IMR-90 (cell line): ENCODE measurements at regions not wholly inside any gene's neighbourhood (a gene's known extent, or its start where the extent isn't known, plus 50 kb on each side); places are given as distances from the start of the nearest gene placed in this dataset.

Experiments used
- ATAC-seq: fragments of 200-7000 bp; cut with Tn5 transposase; 2 replicates; pipeline ENCODE4 v1.9.1; 2020; ENCODE audit warnings: low read depth, mild to moderate bottlenecking, moderate library complexity
- BruUV-seq: library from RNA; stranded (reverse); fragments of 400-500 nt; replicated peaks from 2 replicates; lab custom pipeline; 2021; lab: Mats Ljungman, UMichigan
- CTCF ChIA-PET: fragments of 300-600 bp; formaldehyde crosslinking; extraction: SDS; loops from one replicate; lab custom pipeline; 2021; ENCODE audit warnings: antibody characterized with exemption; lab: Yijun Ruan, JAX
- POLR2A ChIA-PET: fragments of 300-600 bp; sonication (Branson Sonifier 250); formaldehyde crosslinking; loops from one replicate; lab custom pipeline; 2022; ENCODE audit warnings: antibody characterized with exemption; ENCODE audit not compliant: unreplicated experiment; lab: Charles Lee
- DNase-seq: peaks from one replicate; pipeline ENCODE4 v3.0.0; 2013
- H2AFZ ChIP-seq: replicated peaks from 2 replicates; pipeline ENCODE3; 2013; ENCODE audit warnings: low read length, mild to moderate bottlenecking; ENCODE audit not compliant: poor library complexity
- H2AK5ac ChIP-seq: 2 replicates; pipeline ENCODE4 v1.6.1; 2013; ENCODE audit warnings: low read depth, low read length, inconsistent platforms
- H2AK9ac ChIP-seq: replicated peaks from 2 replicates; pipeline ENCODE3; 2013; ENCODE audit warnings: mild to moderate bottlenecking, low read depth, low read length, moderate library complexity; ENCODE audit not compliant: poor library complexity
- H2BK120ac ChIP-seq: 2 replicates; pipeline ENCODE4 v1.6.1; 2013; ENCODE audit warnings: low read depth, low read length, inconsistent platforms
- H2BK15ac ChIP-seq: 3 replicates; pipeline ENCODE4 v1.6.1; 2013; ENCODE audit warnings: low read depth, low read length, inconsistent platforms
- H2BK20ac ChIP-seq: 2 replicates; pipeline ENCODE4 v1.6.1; 2013; ENCODE audit warnings: low read depth, mild to moderate bottlenecking, inconsistent platforms, low read length, moderate library complexity
- H2BK5ac ChIP-seq: 2 replicates; pipeline ENCODE4 v1.6.1; 2013; ENCODE audit warnings: mild to moderate bottlenecking, low read depth, low read length, inconsistent platforms; ENCODE audit not compliant: poor library complexity, severe bottlenecking
- H3K14ac ChIP-seq: replicated peaks from 2 replicates; pipeline ENCODE4 v1.6.1; 2013; ENCODE audit warnings: low read depth, low read length, inconsistent platforms
- H3K18ac ChIP-seq: 2 replicates; pipeline ENCODE4 v1.6.1; 2013; ENCODE audit warnings: low read depth, low read length, control low read depth
- H3K23ac ChIP-seq: 2 replicates; pipeline ENCODE4 v1.6.1; 2013; ENCODE audit warnings: low read depth, low read length, inconsistent platforms
- H3K27ac ChIP-seq: 2 replicates; pipeline ENCODE4 v1.5.1; 2013; ENCODE audit warnings: mild to moderate bottlenecking, control low read depth, low read length; ENCODE audit not compliant: insufficient read depth
- H3K27me3 ChIP-seq: 2 replicates; pipeline ENCODE4 v1.6.1; 2013; ENCODE audit warnings: low read length; ENCODE audit not compliant: control insufficient read depth, insufficient read depth
- H3K36me3 ChIP-seq: 2 replicates; pipeline ENCODE4 v1.6.1; 2013; ENCODE audit warnings: low read length, mixed read lengths; ENCODE audit not compliant: control insufficient read depth, insufficient read depth
- H3K4ac ChIP-seq: 2 replicates; pipeline ENCODE4 v1.6.1; 2013; ENCODE audit warnings: low read depth, low read length, inconsistent platforms
- H3K4me1 ChIP-seq: 2 replicates; pipeline ENCODE4 v1.6.1; 2013; ENCODE audit warnings: low read length, mixed read lengths; ENCODE audit not compliant: control insufficient read depth, insufficient read depth
- H3K4me2 ChIP-seq: 2 replicates; pipeline ENCODE4 v1.6.1; 2013; ENCODE audit warnings: low read depth, mild to moderate bottlenecking, control low read depth, low read length, moderate library complexity
- H3K4me3 ChIP-seq: 2 replicates; pipeline ENCODE4 v1.5.1; 2013; ENCODE audit warnings: low read depth, mild to moderate bottlenecking, control low read depth, low read length, moderate library complexity; ENCODE audit not compliant: insufficient read depth
- H3K56ac ChIP-seq: 2 replicates; pipeline ENCODE4 v1.6.1; 2013; ENCODE audit warnings: low read length, inconsistent platforms; ENCODE audit not compliant: insufficient read depth; ENCODE audit errors: extremely low read depth
- H3K79me1 ChIP-seq, 2 experiments: 2 replicates each; pipeline ENCODE4 v1.6.1; 2013; ENCODE audit warnings: low read length in 2 of 2, inconsistent platforms in 1 of 2, low read depth in 1 of 2
- H3K9ac ChIP-seq: 2 replicates; pipeline ENCODE4 v1.6.1; 2013; ENCODE audit warnings: low read depth, low read length, control low read depth
- H3K9me1 ChIP-seq: 2 replicates; pipeline ENCODE4 v1.6.1; 2013; ENCODE audit warnings: low read length, inconsistent platforms; ENCODE audit not compliant: insufficient read depth
- H3K9me3 ChIP-seq: 2 replicates; pipeline ENCODE4 v1.6.1; 2013; ENCODE audit warnings: low read length; ENCODE audit not compliant: control insufficient read depth, insufficient read depth
- H4K20me1 ChIP-seq: 2 replicates; pipeline ENCODE4 v1.6.1; 2013; ENCODE audit warnings: low read length, inconsistent platforms; ENCODE audit not compliant: insufficient read depth
- H4K5ac ChIP-seq: 2 replicates; pipeline ENCODE4 v1.6.1; 2013; ENCODE audit warnings: mild to moderate bottlenecking, low read depth, low read length, control low read depth
- H4K8ac ChIP-seq, 2 experiments: 2 replicates each; pipeline ENCODE4 v1.6.1; 2013; ENCODE audit warnings: low read depth in 2 of 2, low read length in 2 of 2, control low read depth in 1 of 2, inconsistent platforms in 1 of 2
- H4K91ac ChIP-seq: 2 replicates; pipeline ENCODE4 v1.6.1; 2013; ENCODE audit warnings: low read depth, low read length, inconsistent platforms; ENCODE audit not compliant: insufficient read depth
- CEBPB ChIP-seq: IDR thresholded peaks from 2 replicates; pipeline ENCODE4 v1.6.1; 2012; ENCODE audit warnings: low read depth, low read length, improper control_type of control experiment
- CTCF ChIP-seq: conservative IDR thresholded peaks from 2 replicates; pipeline ENCODE4 v1.5.1; 2012; ENCODE audit warnings: mild to moderate bottlenecking, low read depth, low read length, improper control_type of control experiment
- ELK1 ChIP-seq: fragments of 150-350 bp; IDR thresholded peaks from 2 replicates; pipeline ENCODE4 v1.6.1; 2016; ENCODE audit warnings: low read depth, mild to moderate bottlenecking, low read length, moderate library complexity, borderline replicate concordance
- MXI1 ChIP-seq: IDR thresholded peaks from 2 replicates; pipeline ENCODE4 v1.6.1; 2012; ENCODE audit warnings: low read depth, mild to moderate bottlenecking, low read length, moderate library complexity, borderline replicate concordance
- NFE2L2 ChIP-seq: fragments of 150-350 bp; IDR thresholded peaks from 2 replicates; pipeline ENCODE4 v1.6.1; 2016; ENCODE audit warnings: low read depth, mild to moderate bottlenecking, low read length
- RAD21 ChIP-seq: IDR thresholded peaks from 2 replicates; pipeline ENCODE4 v1.6.1; 2012; ENCODE audit warnings: low read length, improper control_type of control experiment
- RCOR1 ChIP-seq: IDR thresholded peaks from 2 replicates; pipeline ENCODE4 v1.6.1; 2012; ENCODE audit warnings: mild to moderate bottlenecking, low read length, improper control_type of control experiment; ENCODE audit not compliant: insufficient replicate concordance
- SMC3 ChIP-seq: fragments of 150-350 bp; IDR thresholded peaks from 2 replicates; pipeline ENCODE4 v1.6.1; 2016; ENCODE audit warnings: low read depth, mild to moderate bottlenecking, antibody characterized with exemption, low read length, moderate library complexity
- WGBS, 2 experiments: methylation state at CpG; one replicate each; pipeline versions ENCODE4 v1.1.5 to v1.1.7; 2013; ENCODE audit warnings: missing lambda C conversion rate in 2 of 2; ENCODE audit not compliant: insufficient read length in 1 of 2; ENCODE audit errors: extremely low coverage in 2 of 2; 5-methylcytosine and 5-hydroxymethylcytosine counted together
- dilution Hi-C: fragments of 300-500 bp; cut with HindIII; formaldehyde crosslinking; loops from one replicate; pipeline ENCODE4 v1.14.3; 2018; ENCODE audit warnings: low sequenced_read_pairs; ENCODE audit not compliant: unreplicated experiment
- in situ Hi-C: fragments of 300-500 bp; cut with MboI; formaldehyde crosslinking; loops from 3 replicates; pipeline ENCODE4 v1.14.3; 2019; ENCODE audit warnings: low sequenced_read_pairs, inconsistent platforms, mixed read lengths
- intact Hi-C: fragments of 100-400 bp; cut with micrococcal nuclease; formaldehyde crosslinking; loops from 2 replicates; pipeline ENCODE4 v1.10.0; 2022
- TF ChIP-seq, protein P1 (sequence below): fragments of 150-350 bp; IDR thresholded peaks from 2 replicates; pipeline ENCODE4 v1.6.1; 2017; ENCODE audit warnings: mild to moderate bottlenecking, antibody characterized with exemption, low read length, low read depth

DNA sequence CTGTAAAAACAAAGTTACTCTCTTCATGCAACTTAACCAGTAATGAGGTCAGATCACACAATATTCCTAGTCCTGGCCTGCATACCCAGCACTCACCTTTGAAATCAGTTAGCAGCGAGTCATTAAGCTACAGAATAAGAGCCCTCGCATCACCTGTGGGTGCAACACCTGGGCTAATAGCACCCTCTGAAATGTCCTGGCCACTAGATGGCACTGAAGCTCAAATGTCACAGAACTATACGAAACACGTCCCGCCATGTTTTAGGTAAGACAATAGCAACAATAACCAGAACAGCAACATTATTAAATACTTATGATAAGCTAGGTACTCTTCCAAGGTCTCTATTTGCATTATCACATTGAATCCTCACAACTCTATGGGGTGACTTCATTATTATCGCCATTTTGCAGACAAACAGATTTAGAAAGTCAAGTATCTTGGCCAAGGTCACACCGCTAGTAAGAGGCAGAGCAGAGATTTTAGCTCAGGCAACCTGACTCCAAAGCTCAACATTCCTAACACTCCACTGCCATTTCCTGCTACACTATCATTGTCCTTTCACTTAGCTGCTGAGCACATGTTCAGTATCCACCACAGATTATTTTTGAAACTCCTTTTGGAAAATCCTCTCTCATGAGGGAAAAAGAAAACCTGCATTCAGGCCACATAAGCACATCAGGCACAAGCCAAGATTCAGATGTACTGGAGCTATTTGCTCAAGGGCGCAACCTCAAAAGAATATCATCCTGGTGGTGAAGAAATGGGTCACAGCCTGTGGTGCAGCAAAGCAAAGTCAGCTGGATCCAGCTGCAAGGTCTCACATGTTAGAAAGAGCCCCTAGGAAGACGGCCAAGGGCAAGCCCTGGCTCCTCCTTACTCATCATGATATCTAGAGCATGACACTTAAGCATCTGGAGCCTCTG lies 59.5 kb upstream of the KDR start:
- Histone ChIP-seq H3K36me3 (no peaks in the 10 kb centered on the region), H3K27ac (peak overlapping the region; percentile 72), H2AK5ac (peak overlapping the region; percentile 63), H3K79me1 (no peaks in the 10 kb centered on the region), H3K9me1 (peaks cover 8% of the 10 kb centered on the region), H3K9me3 (no peaks in the 10 kb centered on the region), H3K4ac (peak overlapping the region; percentile 74), H3K4me1 (peaks cover 6% of the 10 kb centered on the region), H4K8ac (peak overlapping the region; percentile 24 to 63), H2AK9ac (no peak overlapping the region), H2AFZ (peak overlapping the region; percentile 25), H3K27me3 (no peaks in the 10 kb centered on the region), H4K20me1 (peaks cover 3% of the 10 kb centered on the region; the same call in 1 of the 2 replicates), H3K4me2 (peak overlapping the region; percentile 6), H2BK120ac (peak overlapping the region; percentile 53), H3K56ac (no peak overlapping the region), H3K14ac (peak overlapping the region; percentile 39; the same call in 1 of the 2 replicates), H4K5ac (peak overlapping the region; percentile 43), H3K9ac (no peak overlapping the region), H2BK15ac (peak overlapping the region; percentile 42; the same call in 2 of the 3 replicates), H2BK5ac (peak overlapping the region; percentile 59), H4K91ac (peak overlapping the region; percentile 49), H3K23ac (peak overlapping the region; percentile 7; the same call in 1 of the 2 replicates), H3K4me3 (no peak overlapping the region), H2BK20ac (peak overlapping the region; percentile 75; the same call in 1 of the 2 replicates), H3K18ac (peak overlapping the region; percentile 10)
- peak; percentile 31 for ATAC-seq
- POLR2A ChIA-PET: interaction anchor here (1.4 kb wide), 1 partner anchor 14 kb away, joined by 19 read pairs; no protein-coding TSS in a partner anchor
- intact Hi-C loops: no loop called here
- in situ Hi-C loops: no loop called here
- no TSS peak for BruUV-seq
- DNase-seq: peak; percentile 66
- WGBS, 2 experiments: 40% methylated on average over 1 of the region's 9 CpGs; no CpG with 5 or more reads in 1 of the 2 experiments
- dilution Hi-C loops: no loop called here
- TF ChIP-seq CTCF: no peak
- TF ChIP-seq SMC3: no peak
- no peak for TF ChIP-seq RCOR1
- no peak for TF ChIP-seq MXI1
- TF ChIP-seq NFE2L2: no peak
- no peak for TF ChIP-seq CEBPB
- TF ChIP-seq ELK1: no peak
- TF ChIP-seq RAD21: no peak
- TF ChIP-seq, protein P1, sequence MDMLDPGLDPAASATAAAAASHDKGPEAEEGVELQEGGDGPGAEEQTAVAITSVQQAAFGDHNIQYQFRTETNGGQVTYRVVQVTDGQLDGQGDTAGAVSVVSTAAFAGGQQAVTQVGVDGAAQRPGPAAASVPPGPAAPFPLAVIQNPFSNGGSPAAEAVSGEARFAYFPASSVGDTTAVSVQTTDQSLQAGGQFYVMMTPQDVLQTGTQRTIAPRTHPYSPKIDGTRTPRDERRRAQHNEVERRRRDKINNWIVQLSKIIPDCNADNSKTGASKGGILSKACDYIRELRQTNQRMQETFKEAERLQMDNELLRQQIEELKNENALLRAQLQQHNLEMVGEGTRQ: no peak
- CTCF ChIA-PET: interaction anchor here (0.8 to 1.9 kb wide), 8 partner anchors 9 to 214 kb away, joined by 3 to 7 read pairs (median 3); no protein-coding TSS in a partner anchor
